HG03064 (cell line): ENCODE measurements at regions not wholly inside any gene's neighbourhood (a gene's known extent, or its start where the extent isn't known, plus 50 kb on each side); places are given as distances from the start of the nearest gene placed in this dataset.

Experiments used
- ATAC-seq: cut with Tn5 transposase; IDR thresholded peaks from one replicate; pipeline ENCODE4 v1.9.1; 2021; ENCODE audit warnings: low read depth; ENCODE audit not compliant: unreplicated experiment

DNA sequence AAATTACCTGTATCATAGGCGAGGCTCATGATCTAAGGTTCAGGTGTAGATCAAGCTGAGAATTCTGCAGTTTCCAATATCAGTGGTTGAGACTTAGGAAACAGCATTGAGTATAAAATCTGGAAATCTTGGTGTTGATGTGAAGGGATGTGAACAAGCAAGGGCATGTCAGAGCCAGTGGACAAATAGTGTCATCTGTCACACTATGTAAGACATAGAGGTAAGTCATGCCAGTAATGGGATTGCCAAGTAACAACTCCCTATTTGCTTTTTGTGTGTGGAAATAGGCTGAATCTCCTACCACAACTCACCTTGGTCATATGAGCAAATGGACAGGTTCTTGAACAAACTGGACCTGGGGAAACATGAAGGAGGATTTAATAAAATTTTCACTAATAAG, 334.5 kb upstream of the EMCN start:
- ATAC-seq, result no peak

DNA sequence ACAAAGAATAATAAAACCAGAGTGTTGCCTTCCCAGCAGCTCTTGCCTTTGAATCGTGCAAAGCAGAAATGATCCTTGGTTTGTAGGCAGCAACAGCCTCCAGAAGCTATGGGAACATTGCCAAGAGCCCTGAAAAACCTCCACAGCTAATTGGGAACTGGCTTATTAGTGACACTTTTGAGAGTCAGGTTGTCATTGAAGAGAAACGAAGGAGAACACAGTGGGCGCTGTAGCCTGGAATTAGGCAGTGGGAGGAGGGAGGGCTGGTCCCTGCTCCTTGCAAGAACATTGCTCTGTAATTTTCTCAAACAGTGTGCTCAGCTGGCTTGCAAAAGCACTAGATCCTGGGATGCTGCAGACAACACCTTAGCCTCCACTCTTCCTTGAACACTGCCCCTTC, 331.5 kb upstream of the EMCN start:
- ATAC-seq, result no peak

DNA sequence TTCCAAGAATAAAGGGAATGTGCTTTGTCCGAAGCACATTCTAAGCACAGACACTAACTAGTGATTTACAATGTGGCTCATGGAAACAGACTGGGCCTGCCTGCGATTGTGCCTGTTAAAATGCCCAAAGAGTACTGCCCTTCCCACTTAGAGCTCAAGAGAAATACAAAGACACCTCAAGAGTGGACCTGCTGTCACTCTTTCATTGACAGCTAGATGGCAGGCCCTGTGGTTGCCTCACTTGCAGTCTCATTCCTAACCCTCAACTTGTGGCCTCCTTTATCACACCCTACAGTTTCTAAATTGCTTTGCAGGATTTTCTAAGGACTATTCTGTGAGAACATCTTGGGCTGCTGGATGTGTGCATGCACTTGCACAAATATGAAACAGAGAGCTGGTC, 331.0 kb upstream of the EMCN start:
- peak; percentile 81 for ATAC-seq

DNA sequence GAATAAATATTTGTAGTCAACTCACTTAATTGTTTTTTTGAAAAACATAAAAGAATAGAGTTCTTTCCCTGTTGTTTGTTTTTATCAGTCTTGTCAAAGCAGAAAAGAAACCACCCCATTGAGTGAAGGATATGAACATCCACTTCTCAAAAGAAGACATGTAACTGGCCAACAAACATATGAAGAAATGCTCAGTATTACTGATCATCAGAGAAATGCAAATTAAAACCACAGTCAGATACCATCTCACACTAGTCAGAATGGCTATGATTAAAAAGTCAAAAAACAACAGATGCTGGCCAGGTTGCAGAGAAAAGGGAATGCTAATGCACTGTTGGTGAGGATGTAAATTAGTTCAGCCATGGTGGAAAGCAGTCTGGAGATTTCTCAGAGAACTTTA, 326.1 kb upstream of the EMCN start:
- ATAC-seq, result no peak

DNA sequence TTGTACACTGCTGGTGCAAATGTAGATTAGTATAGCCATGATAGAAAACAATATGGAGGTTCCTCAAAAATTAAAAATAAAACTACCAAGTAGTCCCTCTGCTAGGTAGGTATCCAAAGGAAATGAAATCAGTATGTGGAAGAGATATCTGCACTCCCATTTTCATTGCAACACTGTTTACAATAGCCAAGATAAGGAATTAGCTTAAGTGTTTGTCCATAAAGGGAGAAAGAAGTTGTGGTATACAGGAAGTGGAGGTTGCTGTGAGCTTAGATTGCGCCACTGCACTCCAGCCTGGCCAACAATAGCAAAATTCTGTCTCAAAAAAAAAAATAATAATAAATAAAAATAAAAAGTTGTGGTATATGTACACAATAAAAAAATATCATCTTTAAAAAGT, 325.0 kb upstream of the EMCN start:
- ATAC-seq, result no peak

DNA sequence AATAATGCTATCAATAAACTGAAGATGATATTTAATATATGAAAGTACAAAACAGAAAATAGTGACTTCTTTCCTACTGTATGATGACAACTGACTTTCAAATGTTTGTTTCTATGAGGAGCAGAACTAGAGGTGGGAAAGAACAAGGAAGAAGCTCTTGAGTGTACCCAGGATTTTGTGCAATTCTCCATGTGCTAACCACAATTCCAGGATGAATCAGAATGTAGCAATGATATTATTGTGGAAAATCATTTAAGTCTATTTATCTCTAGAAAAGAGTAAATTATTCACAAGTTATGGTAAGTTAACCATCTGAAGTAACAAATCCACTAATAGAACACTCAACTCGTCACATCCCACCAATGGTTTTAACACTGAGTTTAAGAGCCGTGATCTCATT, 324.1 kb upstream of the EMCN start:
- ATAC-seq, result no peak

DNA sequence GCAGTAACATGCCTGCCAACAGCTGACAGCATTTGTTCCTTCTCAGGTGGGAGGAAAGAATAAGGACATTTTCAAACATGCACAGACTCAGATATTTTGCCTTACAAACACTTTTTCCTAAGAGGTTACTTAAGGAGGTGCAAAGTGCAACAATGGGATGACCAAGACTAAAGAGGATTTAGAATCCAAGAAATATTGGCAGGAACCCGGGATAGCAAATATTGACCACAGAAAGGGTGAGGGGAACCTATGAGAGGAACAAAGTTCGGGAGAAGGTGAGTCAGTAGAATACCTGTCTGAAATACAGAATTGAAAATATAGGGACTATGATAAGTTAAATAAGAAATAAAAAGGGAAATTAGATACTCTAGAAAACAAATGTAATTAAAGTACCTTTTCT, 321.9 kb upstream of the EMCN start:
- ATAC-seq, result no peak

DNA sequence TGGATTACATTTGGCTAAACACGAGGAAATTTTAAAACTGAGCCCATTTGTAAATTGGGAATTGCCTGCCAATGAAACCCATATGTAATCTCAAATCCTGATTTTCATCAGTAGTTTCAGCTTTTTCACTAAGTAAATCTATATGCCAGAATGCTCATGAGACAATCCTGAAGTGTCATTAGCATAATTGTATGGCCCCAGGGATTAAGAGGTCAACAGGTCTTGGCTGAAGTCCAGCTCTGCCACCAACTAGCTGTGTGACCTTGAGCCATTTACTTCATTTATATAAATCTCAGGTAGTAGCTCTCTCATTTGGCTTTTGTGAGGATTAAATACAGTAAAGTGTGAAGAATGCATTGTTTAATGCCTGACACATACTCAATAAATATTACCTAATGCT, 320.5 kb upstream of the EMCN start:
- ATAC-seq, result no peak

DNA sequence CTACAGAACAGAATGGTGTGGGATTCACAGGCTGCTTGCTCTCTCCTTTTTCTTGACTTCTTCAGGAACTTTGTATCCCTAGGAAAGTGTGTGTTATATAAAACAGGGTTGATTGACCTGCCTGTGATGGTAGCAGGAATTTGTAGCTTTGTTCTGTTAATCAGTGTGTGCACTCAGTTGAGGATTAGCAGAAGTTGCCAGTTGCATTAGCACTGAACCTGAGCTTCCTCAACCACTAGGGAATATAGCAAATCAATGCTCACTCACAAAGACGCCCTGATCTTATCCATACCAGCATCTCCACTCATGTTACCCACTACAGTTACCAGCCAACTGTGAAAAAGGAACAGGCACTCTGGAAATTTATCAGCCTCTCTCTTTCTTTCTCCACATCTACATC, 319.1 kb upstream of the EMCN start:
- ATAC-seq, result no peak

DNA sequence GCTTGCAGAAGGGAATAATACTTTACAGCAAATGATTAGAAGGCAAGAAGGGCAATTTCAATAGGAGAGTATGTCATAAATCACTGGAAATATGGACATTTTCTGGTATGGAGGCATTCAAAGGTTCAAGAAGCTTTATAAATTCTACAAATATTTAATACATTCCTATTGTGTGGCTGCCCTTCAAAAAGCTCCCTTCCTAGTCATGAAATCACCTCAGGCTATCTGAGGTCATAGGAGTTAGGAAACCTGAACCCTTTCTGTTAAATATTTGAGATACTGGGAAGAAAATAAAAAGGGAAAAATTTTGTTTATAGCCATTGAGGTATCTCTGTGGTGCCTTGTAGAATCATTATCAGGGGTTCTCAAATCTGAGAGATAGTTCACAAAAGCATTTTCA, 316.8 kb upstream of the EMCN start:
- ATAC-seq, result no peak

DNA sequence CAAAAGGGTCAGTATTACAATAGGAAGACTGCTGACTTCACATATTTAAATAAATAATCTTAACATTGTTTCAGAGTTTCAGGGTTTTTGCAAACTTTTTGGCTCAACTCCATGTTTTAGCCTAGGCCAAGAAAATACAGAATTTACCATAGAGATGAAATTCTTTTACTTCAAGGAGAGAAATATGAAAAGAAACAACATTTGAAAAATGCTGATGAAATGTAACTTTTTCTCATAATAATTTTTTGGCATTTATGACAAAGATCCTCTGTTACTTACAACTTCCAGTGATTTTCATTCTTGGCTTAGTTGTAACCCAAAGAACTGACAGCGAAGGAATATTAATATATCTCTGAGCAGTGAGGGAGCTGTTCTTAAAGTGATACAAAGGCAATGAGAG, 316.1 kb upstream of the EMCN start:
- no peak for ATAC-seq

DNA sequence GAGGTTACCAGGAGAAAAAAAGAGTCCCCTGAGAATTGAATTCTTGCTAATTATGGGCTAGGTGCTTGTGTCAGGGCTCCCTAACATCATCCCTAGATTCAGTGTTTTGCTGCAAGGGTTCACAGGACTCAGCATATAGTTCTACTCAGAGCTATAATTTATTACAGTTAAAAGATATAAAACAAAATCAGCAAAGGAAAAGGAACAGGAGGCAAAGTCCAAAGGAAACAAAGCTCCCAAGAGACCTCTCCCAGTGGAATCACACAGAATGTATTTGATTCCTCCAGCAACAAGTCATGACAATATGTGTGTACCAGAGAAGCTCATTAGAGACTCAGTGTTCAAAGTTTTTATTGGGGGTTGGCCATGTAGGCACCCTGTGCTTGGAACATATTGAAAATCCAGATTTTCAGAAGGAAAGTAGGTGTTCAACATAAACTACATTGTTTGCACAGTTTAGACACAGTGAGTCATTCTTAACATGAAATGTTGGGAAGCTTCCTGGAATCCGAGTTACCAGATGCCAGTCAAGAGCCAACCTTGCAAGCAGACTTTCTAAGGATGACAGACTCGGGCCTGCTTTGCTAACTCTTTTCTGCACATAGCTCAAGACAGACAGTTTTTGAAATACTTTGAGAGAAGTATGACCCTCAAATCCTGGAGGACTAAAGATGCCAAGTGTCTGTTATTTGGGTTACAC, 311.3 kb upstream of the EMCN start:
- no peak for ATAC-seq

DNA sequence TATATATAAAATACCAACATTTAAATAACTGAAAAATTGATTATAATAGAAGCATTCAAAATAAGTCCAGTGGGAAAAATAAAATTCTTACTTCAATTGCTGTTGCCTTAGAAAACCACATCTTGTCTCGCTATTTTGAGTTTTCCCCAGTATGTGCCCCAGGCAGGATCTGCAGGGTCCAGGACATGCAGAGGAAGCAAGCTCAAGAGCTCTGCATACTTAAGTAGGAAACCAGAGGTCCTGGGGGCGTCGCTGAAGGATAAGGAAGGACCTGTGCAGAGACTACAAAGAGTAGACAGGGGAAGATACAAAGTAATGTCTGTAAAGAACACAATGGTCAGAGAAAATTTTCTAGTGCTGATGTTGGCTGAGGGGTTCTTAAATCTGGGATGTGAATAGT, 310.5 kb upstream of the EMCN start:
- no peak for ATAC-seq

DNA sequence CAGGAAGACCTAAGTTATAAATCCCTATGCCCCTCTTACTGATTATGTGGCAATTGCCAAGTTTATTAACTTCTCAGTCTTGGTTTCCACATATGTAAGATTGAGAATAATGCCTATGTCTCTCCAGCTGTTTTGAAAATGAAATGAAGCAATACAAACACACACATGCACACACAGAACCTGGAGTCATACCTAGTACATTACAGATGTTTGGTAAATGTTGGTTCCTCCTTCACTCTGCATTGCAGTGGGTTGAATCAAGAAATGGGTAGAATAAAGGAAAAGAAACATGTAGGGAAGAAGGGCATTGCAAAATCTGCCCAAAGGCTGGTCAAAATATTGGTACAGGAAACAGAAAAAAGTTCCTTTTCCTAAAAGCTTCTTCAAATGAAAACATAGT, 309.9 kb upstream of the EMCN start:
- no peak for ATAC-seq

DNA sequence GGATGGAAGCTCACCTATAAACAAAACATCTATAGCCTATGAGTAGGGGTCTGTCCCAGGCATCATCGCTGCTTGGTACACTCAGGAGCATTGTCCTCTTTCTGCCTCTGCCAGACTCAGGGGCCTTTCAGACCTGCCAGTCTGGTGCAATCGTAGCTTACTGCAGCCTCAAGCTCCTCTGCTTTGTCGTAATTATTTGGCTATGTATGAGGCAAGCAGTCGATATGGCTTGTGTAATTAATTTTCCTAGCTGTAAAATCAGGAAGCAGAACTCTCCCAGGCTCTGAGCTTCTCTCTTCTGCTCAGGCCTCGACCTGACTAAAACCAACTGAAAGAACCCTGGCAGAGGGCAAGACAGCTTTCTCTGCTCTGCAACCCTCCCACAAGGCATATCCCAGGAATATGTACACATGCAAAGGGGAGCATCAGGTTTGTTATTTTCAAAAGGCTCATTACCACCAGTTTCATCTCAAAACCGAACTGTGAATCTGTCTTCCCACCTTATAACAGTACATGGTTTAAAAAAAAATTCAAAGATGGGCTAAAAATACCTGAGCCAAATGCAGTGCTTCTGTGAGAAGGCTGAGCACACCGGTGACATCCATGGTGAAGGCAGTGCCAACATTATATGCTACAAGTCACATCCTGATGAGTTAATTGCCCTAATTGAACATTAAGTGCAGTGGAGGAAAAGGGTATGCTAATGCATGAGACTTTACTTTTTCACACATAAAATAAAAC, 309.2 kb upstream of the EMCN start:
- ATAC-seq, result no peak

DNA sequence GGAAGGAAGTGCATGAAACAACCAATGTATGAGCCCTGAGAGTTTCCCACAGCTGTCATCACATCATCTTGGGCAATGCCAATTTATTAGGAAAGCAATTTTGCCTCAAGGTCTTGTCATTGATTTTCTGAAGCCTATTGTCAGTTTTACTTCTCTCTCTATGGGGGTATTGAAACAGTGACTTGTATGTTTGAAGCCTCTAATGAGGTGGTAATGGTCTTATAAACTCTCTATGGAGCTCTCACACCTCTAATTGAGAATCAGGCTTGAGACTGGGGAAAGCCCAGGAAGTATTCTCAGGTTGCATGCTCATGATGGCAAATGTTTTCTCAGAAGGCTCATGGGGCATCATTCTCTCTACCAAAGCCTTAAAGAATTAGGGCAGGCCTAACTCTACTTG, 308.2 kb upstream of the EMCN start:
- no peak for ATAC-seq

DNA sequence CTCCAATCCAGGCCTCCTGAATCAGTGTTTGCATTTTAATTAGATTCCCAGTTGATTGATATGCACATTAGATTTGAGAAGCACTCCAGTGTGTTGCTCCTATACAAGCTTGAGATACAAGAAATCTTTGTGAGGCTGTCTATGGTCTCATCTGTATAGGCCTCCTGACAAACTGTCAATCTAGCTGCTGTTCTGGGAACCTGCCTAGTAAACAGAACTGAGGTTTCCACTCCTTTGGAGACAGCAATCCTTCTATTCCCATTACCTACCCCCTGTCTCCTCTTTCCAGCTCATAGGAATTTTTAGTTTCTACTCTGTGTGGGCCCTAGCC, 306.1 kb upstream of the EMCN start:
- ATAC-seq, result peak; percentile 2

DNA sequence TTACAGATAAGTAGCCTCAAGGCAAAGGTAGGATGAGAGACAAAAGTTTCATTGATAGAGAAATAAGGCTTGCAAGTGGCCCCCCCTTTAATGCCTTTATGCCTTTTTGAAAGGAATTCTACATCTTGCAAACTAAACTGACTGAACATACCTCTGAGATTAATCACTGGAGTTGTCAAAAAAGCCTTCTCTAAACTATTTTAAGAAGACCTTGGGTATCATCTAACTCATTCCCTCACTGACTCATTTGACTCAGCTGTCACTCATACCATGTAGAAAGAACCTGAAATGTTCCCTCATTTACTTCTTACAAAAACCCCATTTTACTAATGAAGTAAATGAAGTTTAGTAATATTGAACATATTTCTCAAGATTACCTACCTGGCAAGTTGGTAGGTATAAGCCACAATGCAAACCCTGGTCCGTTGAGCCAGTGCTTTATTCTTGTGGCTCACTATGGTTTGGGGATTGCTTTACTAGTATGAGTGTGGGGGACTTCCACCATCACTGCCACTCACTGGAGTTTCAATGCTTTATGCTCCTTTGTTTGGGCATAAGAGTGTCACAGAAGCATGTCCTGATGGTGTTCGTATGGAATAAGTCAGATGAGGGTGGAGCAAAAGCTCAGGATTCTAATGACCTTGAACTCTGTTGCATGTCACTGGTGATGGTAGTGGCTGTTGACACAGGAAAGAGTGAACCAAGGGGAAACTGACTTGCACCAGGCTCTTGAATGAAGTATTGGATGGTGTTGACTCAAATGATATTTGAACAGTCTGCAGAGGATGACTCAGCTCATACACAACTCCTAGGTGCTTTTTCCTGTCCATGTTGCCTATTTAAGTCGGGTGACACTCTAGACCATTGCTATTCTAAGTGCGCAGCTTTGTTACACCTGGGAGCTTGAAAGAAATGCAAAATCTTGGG, 305.5 kb upstream of the EMCN start:
- ATAC-seq, result peak; percentile 77

DNA sequence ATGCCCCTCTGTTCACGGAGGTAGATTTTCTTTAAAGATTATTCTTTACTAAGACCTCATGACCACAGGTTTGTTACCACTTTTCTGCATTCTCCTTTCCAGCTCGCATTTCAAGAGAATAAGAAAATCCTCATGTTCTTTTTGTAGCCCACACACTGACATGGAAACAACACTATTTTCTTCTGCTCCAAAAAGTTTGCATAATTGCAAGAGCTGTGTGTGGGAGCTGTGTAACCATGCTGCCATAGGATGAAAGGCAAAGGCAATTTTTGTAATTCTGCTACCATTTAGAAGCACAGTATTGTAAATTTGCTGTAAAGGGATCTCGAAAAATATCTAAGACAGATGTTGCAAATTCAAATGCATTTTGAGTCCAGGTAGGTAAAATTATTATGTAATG, 302.4 kb upstream of the EMCN start:
- no peak for ATAC-seq

DNA sequence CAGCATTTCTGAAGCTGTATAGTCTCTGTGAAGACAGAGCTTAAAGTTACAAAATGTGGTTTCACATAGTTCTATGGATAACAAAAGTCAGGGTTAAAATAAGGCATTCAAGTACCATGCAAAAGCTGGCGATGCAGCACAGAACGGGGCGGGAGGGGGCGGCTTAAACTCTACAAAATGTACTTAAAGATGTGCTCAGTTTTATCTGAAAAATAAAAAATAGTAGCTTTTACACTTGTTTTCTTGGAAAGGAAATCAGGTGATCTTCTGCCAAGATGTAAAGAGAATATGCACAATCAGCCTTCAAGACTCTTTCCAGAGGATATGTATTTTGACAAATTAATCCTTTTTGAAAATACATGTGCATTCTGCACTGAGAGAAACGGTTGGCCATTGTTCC, 301.7 kb upstream of the EMCN start:
- no peak for ATAC-seq

DNA sequence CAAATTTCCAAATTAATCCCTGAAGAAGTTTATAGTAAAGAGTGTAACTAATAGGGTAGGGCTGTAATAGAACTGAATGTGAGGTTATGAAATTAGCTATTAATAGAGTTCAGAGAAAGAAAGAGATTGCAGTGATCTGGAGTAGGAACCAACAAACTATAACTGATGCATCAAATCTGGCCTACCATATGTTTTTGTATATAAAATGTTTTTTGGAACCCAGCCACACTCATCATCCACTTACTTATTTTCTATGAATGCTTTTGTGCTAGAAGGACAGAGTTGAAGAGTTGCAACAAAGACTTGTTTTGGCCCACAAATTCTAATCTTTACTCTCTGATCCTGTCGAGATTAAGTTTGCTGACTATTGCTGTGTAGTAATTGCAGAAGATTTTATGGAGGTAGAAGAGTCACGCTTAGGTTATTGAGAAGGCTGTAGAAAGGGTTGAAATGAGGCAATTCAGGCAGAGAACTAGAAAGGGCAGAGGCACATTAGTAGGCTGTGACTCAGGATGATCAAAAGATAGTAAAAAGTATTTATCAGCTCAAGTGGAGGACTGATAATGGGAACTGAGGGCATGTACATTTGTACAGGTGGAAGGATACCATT, 298.7 kb upstream of the EMCN start:
- no peak for ATAC-seq
